HCEC 1CT (cell line): ENCODE measurements at regions not wholly inside any gene's neighbourhood (a gene's known extent, or its start where the extent isn't known, plus 50 kb on each side); places are given as distances from the start of the nearest gene placed in this dataset.
"Not testable (repeated sequence)": the region's sequence is repeated elsewhere in the genome, so short reads cannot be mapped to it uniquely, and the experiment has no call there.

ENCODE experiments used
- DNase-seq: peaks from one replicate; pipeline ENCODE4 v3.0.0-alpha.2; 2017

- no peak for DNase-seq
Measured at GRCh38 chr3:87101861-87102625, 111.1 kb upstream of the VGLL3 start.

DNA sequence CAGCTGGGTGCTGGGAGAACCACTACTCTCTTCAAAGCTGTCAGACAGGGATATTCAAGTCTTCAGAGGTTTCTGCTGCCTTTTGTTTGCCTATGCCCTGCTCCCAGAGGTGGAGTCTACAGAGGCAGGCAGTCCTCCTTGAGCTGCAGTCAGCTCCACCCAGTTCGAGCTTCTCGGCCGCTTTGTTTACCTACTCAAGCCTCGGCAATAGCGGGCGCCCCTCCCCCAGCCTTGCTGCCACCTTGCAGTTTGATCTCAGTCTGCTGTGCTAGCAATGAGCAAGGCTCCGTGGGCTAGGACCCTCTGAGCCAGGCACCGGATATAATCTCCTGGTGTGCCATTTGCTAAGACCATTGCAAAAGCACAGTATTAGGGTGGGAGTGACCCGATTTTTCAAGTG is 106.8 kb upstream of the VGLL3 start:
- not testable (repeated sequence) for DNase-seq

DNA sequence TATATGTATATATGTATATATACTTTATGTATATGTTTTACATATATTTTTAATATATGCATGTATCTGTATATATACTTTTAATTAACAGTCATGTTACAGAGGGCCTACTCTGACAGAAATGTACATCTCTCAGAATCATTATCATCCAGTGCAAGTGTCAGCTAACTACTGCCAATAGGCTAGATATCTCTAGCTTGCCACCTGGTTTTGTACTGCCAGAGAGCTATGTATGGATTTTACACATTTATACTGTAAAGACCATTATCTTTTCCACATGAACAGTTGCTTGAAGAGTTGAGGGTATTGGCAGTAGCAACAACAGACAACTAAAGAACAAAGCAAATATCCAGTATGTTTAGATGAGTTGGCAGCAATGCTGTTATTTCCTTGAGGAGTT is 99.7 kb upstream of the VGLL3 start:
- no peak for DNase-seq

GRCh38 chr3:87088993-87089841 is 98.3 kb upstream of the VGLL3 start:
- DNase-seq, result peak; percentile 94

GRCh38 chr3:87088430-87088992 is 97.6 kb upstream of the VGLL3 start:
- DNase-seq, result peak; percentile 4

- DNase-seq, result no peak
Measured at GRCh38 chr3:87084868-87085267, 93.9 kb upstream of the VGLL3 start.

DNA sequence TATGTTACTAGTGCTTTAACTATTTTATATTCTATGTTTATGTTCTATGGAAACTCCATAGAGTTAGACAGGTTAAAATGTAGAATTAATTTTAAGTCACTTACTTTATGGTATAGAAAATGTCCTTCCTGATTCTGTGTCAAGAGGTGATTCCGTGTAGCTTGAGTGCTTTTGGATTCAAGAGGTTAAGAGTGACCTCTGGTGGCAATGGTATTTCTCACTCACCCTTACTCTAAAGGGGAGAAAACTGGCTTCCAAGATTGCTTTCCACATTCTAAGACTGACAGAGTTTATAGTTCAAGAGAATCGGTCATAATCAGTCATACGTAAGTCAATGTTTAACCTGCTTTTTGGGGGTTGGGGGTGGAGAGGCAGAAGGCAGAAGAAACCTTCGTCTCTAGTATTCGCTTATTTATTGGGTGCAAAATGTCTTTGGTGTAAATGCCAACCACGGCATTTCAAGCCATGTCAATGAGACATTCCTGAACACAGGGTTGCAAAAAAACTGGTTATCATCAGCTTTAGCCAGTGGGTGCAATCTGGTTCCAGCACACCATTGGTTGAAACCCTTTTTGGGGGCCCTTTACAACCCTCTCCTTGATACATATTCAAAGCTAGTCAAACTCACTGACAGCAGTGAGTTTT is 92.0 kb upstream of the VGLL3 start:
- DNase-seq, result peak; percentile 64

GRCh38 chr3:87077355-87077754 is 86.4 kb upstream of the VGLL3 start:
- no peak for DNase-seq

- DNase-seq, result peak; percentile 83
Measured at GRCh38 chr3:87076946-87077345, 86.0 kb upstream of the VGLL3 start.

DNA sequence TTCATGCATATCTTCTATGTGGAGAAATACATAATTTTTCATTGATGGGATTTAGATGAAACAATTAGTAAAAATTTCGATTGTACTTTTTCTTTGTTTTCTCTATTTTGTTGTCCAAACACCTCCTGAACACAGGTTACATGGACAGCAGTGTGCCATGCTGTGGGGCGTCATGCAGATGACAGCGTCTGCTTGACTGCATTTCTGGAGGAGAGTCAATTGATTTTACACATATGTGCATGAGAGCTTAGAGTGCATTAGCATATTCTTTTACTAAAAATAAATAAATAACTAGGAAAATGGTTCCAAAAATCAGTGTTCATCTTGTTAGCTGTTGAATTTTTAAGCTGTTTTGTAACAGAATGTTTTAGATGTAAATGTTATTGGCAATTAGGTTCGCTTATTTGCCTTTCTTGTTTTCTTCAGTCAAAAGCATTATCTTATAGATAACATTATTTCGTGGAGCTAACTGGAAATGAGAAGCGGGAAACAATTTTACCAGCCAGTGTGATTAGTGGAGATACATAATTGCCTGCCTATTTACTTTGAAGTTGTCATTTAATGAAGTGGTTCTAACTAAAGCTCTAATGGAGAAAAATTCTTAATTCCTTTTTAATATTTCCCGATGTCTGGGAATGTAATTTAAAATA is 82.7 kb upstream of the VGLL3 start:
- DNase-seq, result no peak

GRCh38 chr3:87072446-87072845 is 81.5 kb upstream of the VGLL3 start:
- DNase-seq, result no peak

DNA sequence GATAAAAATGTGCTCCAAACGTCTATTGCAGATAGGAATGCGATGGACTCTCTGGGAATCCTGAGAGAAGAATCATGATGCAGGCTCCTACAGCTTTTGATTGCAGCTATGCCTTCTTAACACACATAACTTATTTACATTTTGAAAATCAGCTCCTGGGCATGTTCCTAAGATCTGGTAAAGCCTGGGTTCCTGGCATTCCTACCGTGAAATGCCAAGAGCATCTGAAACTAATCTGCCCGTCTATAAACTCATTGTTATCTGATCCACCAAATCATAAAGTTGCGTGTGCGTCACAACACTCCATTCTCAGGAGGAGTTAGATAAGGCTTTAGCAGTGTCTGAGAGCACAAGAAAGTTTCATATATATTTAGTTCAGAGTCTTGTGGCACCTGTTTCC is 79.0 kb upstream of the VGLL3 start:
- DNase-seq, result no peak

DNA sequence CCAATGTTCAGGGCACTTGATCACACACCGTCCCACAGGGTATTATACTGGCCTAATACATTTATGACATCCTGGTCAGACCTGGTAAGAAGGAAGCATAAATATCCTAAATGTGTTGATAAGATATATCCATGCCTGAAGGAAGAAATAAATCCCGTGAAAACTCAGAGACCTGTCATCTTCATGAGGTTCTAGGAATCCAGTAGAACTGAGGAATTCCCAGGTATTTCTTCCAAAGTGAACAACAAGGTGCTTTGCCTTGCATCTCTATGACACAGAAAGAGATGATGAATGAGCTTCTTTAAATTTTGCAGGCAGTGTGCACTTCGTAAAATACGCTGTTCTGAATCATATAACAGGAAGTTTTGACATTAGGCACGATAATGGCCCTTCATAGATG is 78.1 kb upstream of the VGLL3 start:
- DNase-seq, result no peak

DNA sequence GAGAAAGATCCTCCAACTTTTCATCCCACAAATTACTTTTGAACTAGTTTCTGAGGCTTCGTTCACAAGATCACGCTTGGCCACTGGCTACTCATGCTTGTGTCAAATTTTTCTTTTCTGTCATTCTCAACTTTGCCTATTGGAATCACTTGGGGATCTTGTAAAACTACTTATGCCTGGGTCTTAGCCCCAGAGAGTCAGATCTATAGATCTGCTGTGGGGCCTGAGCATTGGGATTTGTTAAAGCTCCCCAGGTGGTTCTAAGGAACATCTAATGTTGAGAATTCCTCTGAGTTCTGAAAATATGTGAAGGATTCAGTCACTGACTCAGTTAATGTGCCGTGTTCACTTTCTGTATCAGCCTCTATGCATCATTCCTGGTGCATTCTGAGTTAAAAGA is 71.7 kb upstream of the VGLL3 start:
- no peak for DNase-seq

DNA sequence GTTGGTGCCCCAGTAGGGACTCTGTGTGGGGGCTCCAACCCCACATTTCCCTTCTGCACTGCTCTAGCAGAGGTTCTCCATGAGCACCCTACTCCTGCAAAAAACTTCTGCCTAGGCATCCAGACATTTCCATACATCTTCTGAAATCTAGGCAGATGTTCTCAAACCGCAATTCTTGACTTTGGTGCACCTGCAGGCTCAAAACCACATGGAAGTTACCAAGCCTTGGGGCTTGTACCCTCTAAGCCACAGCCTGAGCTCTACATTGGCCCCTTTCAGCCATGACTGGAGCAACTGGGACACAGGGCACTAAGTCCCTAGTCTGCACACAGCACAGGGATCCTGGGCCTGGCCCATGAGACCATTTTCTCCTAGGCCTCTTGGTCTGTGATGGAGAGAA is 66.5 kb upstream of the VGLL3 start:
- no peak for DNase-seq

DNA sequence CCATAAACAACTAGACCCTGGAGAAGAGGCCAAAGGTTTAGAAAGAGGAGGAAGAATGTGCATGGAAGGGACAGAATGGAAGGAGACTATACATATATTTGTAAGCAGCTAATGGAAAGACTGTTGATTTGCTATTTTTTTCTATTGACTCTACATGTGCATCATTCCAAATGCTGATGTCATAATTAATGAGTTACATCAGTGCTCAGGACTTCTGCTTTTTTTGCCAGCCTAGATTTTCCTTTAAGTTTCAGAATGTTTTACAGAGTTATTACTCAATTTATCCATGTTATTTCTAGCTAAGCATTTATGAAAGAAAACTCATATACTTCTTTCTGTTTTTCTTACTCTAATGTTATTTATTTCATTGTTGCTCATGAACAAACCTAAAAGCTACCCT is 62.6 kb upstream of the VGLL3 start:
- no peak for DNase-seq

DNA sequence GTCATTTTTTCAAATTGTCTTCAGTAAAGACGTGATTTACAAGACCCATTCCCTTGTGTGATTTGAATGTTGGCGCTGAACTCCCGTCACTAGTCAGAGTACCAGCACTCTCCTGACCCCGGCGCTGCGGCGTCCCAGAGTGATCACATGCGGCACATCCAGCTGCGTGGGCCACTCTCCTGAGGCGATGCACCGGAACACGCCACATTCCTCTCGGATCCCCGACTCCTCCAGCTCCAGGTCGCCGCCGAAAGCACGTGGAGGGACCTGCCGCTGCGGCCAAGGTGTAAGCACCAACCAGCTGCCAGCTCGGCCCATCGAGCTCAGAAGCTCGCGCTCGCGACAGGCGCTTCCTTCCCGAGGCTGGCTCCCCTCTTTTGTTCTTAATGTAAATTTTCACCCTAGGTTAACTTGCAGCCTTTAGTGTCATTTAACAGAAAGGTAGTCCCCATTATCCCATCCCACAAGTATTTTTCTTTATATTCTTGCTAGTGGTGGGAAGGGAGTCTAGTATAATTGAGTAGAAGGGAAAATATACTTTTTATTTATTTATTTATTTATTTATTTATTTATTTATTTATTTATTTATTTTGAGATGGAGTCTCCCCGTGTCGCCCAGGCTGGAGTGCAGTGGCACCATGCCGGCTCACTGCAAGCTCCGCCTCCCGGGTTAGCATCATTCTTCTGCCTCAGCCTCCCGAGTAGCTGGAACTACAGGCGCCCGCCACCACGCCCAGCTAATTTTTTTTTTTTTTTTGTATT is 61.7 kb upstream of the VGLL3 start:
- DNase-seq, result no peak

- DNase-seq, result no peak
Measured at GRCh38 chr3:87047852-87048251, 56.9 kb upstream of the VGLL3 start.

DNA sequence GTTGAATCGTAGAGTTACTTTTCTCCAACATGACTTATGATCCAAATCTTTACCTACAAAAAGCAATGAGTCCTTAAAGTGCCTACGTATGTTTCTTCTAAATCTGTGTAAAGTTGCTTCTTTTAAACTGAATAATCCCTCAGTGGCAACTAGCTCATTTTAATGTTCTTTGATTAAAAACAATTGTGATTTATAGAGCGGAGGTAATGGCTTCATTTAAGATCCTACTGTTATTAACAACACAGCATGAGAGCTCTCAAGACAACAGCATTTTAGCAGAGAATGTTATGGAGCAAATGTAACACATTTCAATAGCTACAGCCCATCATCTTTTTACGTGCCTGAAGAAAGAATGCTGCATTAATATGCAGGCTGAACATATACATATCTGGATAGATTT is 55.3 kb upstream of the VGLL3 start:
- DNase-seq, result no peak

DNA sequence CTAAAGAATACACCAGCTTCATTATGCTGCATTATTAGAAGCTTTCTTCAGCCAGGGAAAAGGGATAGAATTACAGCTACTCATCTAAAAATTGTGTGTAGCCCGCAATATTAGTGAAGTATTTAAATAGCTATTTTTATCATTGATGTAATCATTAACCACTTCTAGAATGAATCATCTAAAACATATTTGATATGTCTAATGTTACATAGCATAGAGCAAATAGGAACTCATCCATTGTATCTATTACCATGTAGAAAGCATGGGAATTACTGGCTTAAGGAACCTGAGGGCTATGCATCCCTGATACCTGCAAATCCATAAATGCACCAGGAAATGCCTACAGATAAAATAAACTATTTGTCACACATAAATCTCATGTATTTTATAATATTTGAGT is 54.5 kb upstream of the VGLL3 start:
- no peak for DNase-seq

DNA sequence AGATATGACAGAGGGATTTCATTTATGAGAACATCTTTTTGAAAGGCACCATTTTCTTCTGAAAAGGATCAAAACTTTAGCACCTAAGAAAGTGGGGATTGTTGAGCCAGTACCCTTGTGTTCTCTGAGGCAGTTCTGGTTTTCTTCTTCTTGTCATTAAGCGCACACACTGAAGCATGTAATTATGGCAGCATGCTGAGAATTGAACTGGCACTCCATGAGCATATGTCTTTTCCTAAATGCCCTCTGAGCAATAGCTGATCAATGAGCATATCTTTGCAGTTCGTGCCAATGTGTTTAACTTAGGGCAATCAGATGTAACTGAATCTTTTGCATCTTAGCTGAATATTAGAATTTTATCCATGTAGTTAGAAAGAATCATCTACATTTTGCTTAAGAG is 53.9 kb upstream of the VGLL3 start:
- no peak for DNase-seq

DNA sequence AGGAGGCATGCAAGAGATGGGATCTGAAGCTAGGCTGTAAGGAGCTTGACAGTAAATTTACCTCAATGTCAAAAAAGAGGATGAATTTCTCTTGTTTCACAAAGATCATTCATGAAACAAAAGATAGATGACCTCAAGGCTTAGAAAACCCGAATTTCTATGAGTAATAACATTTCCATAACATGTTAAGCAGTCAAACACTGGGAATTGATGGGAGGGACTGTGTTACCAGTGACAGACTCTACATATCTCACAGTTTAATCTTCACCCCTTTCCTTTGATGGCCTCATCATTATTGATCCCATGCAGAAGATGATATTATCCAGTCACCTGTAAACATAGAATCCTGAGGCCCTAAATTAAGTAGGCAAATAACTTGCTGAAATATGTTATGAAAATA is 53.5 kb upstream of the VGLL3 start:
- no peak for DNase-seq
